Fibroblast of villous mesenchyme (primary cell): ENCODE measurements at regions not wholly inside any gene's neighbourhood (a gene's known extent, or its start where the extent isn't known, plus 50 kb on each side); places are given as distances from the start of the nearest gene placed in this dataset.

Experiments
- DNase-seq: peaks from one replicate; pipeline ENCODE4 v3.0.0-alpha.2; 2010; ENCODE audit warnings: low read depth
- H3K4me3 ChIP-seq: 2 replicates; pipeline ENCODE4 v1.5.1; 2011; ENCODE audit warnings: low read depth, mild to moderate bottlenecking, low read length
- TF ChIP-seq, protein P1 (sequence below): IDR thresholded peaks from 2 replicates; pipeline ENCODE4 v1.5.1; 2012; ENCODE audit warnings: low read depth, mild to moderate bottlenecking, low read length; ENCODE audit not compliant: insufficient read depth

DNA sequence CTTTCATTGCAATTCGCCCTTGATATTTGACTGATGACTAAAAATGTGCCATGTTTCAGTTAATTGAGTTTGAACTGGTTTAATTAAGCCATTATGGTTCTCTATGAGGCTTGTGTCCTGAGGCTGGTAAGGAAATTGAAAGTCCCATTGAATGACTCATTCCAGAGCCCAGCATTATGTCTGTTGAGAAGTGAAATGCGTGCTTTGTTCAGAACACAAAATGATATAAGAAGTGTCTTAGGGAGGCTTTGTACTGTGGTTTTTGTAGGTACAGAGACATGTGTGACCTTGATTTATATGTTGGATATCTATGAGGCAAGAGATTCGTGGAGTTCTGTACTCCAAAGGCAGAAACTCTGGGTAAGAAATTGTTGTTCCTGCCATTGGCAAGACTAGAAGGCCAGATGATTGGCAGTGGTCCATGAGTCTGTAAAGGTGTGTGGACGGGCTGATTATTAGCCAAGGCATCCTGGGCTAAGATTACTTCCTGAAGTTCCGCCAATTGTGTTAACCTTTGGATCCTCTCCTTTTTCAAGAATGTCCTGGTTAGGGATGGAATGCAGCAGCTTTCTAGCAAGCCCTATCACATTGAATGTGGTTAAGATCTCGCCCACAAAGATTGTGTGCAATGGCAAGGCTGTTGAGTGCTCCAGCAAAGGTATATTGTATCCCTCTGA, 103.7 kb downstream of the NPIPB5 start:
- TF ChIP-seq, protein P1, sequence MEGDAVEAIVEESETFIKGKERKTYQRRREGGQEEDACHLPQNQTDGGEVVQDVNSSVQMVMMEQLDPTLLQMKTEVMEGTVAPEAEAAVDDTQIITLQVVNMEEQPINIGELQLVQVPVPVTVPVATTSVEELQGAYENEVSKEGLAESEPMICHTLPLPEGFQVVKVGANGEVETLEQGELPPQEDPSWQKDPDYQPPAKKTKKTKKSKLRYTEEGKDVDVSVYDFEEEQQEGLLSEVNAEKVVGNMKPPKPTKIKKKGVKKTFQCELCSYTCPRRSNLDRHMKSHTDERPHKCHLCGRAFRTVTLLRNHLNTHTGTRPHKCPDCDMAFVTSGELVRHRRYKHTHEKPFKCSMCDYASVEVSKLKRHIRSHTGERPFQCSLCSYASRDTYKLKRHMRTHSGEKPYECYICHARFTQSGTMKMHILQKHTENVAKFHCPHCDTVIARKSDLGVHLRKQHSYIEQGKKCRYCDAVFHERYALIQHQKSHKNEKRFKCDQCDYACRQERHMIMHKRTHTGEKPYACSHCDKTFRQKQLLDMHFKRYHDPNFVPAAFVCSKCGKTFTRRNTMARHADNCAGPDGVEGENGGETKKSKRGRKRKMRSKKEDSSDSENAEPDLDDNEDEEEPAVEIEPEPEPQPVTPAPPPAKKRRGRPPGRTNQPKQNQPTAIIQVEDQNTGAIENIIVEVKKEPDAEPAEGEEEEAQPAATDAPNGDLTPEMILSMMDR: no peak
- no peak overlapping the region for H3K4me3 ChIP-seq
- no peak for DNase-seq

DNA sequence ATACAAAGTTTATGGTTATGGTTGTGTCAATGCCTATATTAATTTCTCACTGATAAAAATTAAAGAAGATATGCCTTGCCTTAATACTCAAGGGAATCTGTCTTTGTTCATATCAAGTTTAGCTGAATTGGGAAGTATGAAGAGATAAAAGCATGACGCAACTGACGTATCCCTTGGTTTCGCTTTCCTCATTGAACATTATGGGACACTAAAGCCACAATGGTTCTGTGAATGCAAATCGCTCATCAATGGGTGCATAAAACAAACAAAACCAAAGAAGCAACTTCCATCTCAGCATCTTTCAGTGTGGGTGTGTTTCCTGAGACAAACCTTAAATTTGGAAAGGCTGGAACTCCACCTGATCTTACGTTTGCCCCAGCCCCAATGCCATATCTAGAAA, 108.2 kb downstream of the NPIPB5 start:
- TF ChIP-seq, protein P1: no peak
- no peak for DNase-seq
- no peak overlapping the region for H3K4me3 ChIP-seq

DNA sequence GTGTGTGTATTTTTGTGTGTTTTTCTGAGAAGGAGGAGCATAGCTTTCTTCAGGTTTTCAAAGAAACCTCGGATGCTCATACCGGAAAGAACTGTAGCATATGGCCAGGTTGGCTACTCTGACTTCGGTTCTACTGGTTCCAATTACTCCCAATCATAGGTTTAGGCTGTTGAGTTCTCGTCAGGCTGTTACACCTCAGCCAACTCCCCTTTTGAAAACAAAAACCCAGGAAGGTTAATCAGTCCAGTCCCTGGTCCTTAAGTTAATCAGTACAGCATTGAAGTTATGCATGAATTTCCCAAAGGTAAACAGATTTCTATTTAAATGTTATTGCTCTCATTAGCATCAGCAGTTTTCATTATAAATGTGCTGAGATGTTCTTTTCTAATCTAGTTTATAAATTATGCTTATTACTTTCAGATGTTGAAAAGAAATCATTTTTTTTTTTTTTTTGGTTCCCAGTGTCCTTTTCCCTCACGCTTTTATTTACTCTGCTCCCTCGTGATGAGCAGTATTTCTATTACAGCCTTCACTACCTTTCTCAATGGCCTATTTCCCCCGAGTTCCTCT, 111.0 kb downstream of the NPIPB5 start:
- TF ChIP-seq, protein P1: no peak
- H3K4me3 ChIP-seq: no peak overlapping the region
- DNase-seq: no peak

DNA sequence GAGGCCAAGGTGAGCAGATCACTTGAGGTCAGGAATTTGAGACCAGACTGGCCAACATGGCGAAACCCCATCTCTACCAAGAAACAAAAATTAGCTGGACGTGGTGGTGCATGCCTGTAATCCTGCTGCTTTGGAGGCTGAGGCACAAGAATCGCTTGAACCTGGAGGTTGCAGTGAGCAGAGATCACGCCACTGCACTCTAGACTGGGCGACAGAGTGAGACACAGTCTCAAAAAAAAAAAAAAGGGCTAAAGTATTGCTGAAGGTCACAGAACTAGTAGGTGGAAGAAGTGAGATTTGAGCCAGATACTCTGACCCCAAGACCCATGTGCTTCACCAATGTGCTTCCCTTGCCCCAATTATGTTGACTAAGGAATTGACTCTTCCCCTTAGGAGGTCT, 112.0 kb downstream of the NPIPB5 start:
- TF ChIP-seq, protein P1: no peak
- H3K4me3 ChIP-seq: no peak overlapping the region
- DNase-seq: no peak

DNA sequence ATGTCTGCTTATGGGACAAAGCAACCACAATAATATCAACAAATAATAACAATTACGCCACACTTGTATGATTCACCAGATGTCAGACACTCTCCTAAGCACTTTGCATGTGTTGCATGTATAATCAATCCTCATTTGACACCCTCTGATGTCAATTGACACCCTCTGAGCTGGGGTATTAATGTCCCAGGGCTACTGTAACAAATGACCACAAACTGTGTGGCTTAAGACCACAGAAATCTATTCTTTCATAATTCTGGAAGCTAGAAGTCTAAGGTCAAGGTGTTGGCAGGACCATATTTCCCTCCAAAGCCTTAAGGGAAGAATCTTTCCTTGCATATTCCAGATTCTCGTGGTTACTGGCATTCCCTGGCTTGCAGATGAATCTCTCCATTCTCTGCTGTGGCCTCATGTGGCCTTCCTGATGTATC, 112.7 kb downstream of the NPIPB5 start:
- no peak overlapping the region for H3K4me3 ChIP-seq
- peak; percentile 73 for DNase-seq
- TF ChIP-seq, protein P1: no peak

DNA sequence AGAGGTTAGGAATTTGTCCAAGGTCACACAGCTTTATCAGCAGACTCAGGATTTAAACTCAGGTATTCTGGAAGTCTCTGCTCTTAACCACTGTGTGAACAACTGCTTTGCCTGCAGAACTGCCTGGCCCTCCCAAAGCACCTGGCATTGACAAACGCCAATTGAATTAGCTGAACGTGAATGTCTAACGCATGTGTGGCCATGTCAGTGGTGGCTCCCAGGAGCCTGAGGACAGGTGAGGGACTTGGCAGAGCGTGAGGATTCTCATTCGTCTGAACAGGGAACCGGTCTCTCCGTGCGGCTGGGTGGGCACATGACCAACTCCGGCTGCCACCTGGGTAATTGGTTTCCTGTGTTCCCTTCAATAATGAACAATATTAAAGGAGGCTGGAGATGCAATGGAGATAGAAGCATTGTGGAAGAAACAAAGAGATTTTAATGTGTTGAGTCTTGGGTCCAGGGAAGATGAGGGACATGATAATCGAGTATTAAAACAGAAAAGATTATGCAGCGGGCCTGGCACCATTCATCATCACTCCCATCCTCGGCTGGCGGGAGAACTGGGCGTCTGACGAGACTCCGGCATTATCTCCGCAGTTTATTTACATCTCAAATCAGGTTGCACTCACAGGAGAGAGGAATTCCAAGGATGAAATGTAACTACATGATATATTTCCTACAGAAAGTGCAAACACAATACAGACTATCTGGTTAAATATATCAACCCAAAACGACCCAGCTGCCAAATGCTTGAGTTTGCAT, 113.5 kb downstream of the NPIPB5 start:
- no peak for DNase-seq
- TF ChIP-seq, protein P1: no peak
- no peak overlapping the region for H3K4me3 ChIP-seq
